H1 (cell line): ENCODE measurements at regions not wholly inside any gene's neighbourhood (a gene's known extent, or its start where the extent isn't known, plus 50 kb on each side); places are given as distances from the start of the nearest gene placed in this dataset.

Source experiments
- CBX5 ChIP-seq: fragments of 300-800, 300-1000 bp; sonication (generic); IDR thresholded peaks from 2 replicates; pipeline ENCODE4 v1.7.1; 2016; ENCODE audit warnings: antibody characterized with exemption, low read length, low read depth
- JUN ChIP-seq: IDR thresholded peaks from 2 replicates; pipeline ENCODE4 v1.6.1; 2011; ENCODE audit warnings: low read depth, mild to moderate bottlenecking, improper control_type of control experiment, low read length
- NANOG ChIP-seq: IDR thresholded peaks from 2 replicates; pipeline ENCODE4 v1.6.1; 2011; ENCODE audit warnings: low read length, low read depth, mild to moderate bottlenecking, inconsistent platforms; ENCODE audit not compliant: insufficient read depth, poor library complexity, severe bottlenecking
- SRF ChIP-seq: IDR thresholded peaks from 2 replicates; pipeline ENCODE4 v1.6.1; 2011; ENCODE audit warnings: mild to moderate bottlenecking, low read depth, low read length, moderate library complexity
- TBP ChIP-seq: IDR thresholded peaks from 2 replicates; pipeline ENCODE4 v1.6.1; 2011; ENCODE audit warnings: low read depth, low read length, improper control_type of control experiment
- TF ChIP-seq, protein P1 (sequence below): IDR thresholded peaks from 2 replicates; pipeline ENCODE4 v1.6.1; 2012; ENCODE audit warnings: inconsistent platforms

DNA sequence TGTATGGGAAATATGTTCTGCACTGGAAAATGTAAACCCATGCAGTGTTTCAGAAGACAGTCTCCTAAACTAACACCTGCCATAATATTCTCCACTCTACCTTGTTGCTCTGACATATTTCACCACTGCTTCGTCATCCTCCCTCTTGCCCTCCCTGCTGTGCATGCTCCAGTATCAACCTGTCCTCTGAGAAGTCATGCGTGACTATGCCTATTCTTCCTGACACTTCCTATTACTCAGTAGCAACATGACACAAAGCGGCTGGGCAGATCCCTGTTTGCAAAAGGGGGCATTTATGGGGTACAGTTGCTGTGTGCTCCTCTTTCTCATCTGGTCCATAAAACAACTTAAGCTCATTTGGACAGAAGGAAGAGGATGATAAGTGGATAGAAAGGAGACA is 805.6 kb upstream of the EEF2KMT start (continued):
- TF ChIP-seq, protein P1, sequence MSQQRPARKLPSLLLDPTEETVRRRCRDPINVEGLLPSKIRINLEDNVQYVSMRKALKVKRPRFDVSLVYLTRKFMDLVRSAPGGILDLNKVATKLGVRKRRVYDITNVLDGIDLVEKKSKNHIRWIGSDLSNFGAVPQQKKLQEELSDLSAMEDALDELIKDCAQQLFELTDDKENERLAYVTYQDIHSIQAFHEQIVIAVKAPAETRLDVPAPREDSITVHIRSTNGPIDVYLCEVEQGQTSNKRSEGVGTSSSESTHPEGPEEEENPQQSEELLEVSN, result no peak
- TF ChIP-seq JUN (no peak), NANOG (no peak), TBP (no peak), SRF (no peak), CBX5 (no peak)
